ENCODE measurements at regions not wholly inside any gene's neighbourhood (a gene's known extent, or its start where the extent isn't known, plus 50 kb on each side); places are given as distances from the start of the nearest gene placed in this dataset.

- CTCF ChIA-PET = interaction anchor here (0.5 kb wide), 1 partner anchor 11 kb away, joined by 5 read pairs; no protein-coding TSS in a partner anchor
- intact Hi-C loops (cut with micrococcal nuclease) = no loop called here
These were observed 113.8 kb downstream of the CEP44 start for GRCh38 chr4:174397366-174398155.

GRCh38 chr4:174396599-174397110, 112.9 kb downstream of the CEP44 start:
- Histone ChIP-seq H3K4me2 (ENCODE audit: low read length) (no peak overlapping the region), H3K27ac (ENCODE audit: low read length) (no peak overlapping the region), H3K9me2 (replicated peaks; ENCODE audit: low read length) (no peaks in the 10 kb centered on the region), H3K79me2 (ENCODE audit: low read length) (no peaks in the 10 kb centered on the region), H3F3A (ENCODE audit: low read length, unreplicated experiment) (no peaks in the 10 kb centered on the region), H3K4me1 (ENCODE audit: insufficient read depth, low read length) (peaks cover 32% of the 10 kb centered on the region), H3K36me3 (ENCODE audit: low read depth, low read length) (no peaks in the 10 kb centered on the region), H3K4me3 (ENCODE audit: low read length) (no peak overlapping the region), H3K9ac (ENCODE audit: low read length) (no peak overlapping the region), H3K9me3 (ENCODE audit: low read length) (no peaks in the 10 kb centered on the region), H3K27me3 (ENCODE audit: low read length) (no peaks in the 10 kb centered on the region), H2AFZ (ENCODE audit: low read length) (no peak overlapping the region), H4K20me1 (ENCODE audit: low read length) (no peaks in the 10 kb centered on the region)
- ATAC-seq (no peak), DNase-seq (no peak)
- intact Hi-C loops (cut with micrococcal nuclease) = no loop called here
- POLR2A ChIA-PET (ENCODE audit: unreplicated experiment) = no interaction called here
- CTCF ChIA-PET = interaction anchor here (0.5 kb wide), 1 partner anchor 10 kb away, joined by 5 read pairs; no protein-coding TSS in a partner anchor
- no TSS peak for BruUV-seq (replicated peaks)
- TF ChIP-seq EZH2 (IDR thresholded peaks at IDR 0.05; ENCODE audit: low read length, unreplicated experiment) = no peak
- no peak for TF ChIP-seq EZH2phosphoT487 (IDR thresholded peaks at IDR 0.05; ENCODE audit: borderline replicate concordance, low read length)
- TF ChIP-seq CTCF (conservative IDR thresholded peaks at IDR 0.05; ENCODE audit: low read depth, low read length) = no peak

More at GRCh38 chr4:174397366-174398155, 113.8 kb downstream of the CEP44 start:
- TF ChIP-seq EZH2phosphoT487 (IDR thresholded peaks at IDR 0.05; ENCODE audit: borderline replicate concordance, low read length) (no peak), EZH2 (IDR thresholded peaks at IDR 0.05; ENCODE audit: low read length, unreplicated experiment) (no peak), CTCF (conservative IDR thresholded peaks at IDR 0.05; ENCODE audit: low read depth, low read length) (no peak)
- DNase-seq (no peak), ATAC-seq (no peak)
- H4K20me1 ChIP-seq (ENCODE audit: low read length) = no peaks in the 10 kb centered on the region
- H3K27me3 ChIP-seq (ENCODE audit: low read length) = no peaks in the 10 kb centered on the region
- no peaks in the 10 kb centered on the region for H3K9me3 ChIP-seq (ENCODE audit: low read length)
- peaks cover 41% of the 10 kb centered on the region for H3K4me1 ChIP-seq (ENCODE audit: insufficient read depth, low read length)
- no peaks in the 10 kb centered on the region for H3F3A ChIP-seq (ENCODE audit: low read length, unreplicated experiment)
- no peaks in the 10 kb centered on the region for H3K79me2 ChIP-seq (ENCODE audit: low read length)
- H3K27ac ChIP-seq (ENCODE audit: low read length) = no peak overlapping the region
- no peak overlapping the region for H2AFZ ChIP-seq (ENCODE audit: low read length)
- H3K4me3 ChIP-seq (ENCODE audit: low read length) = no peak overlapping the region
- no peak overlapping the region for H3K9ac ChIP-seq (ENCODE audit: low read length)
- H3K9me2 ChIP-seq (replicated peaks; ENCODE audit: low read length) = no peaks in the 10 kb centered on the region
- POLR2A ChIA-PET (ENCODE audit: unreplicated experiment) = no interaction called here
- no peak overlapping the region for H3K4me2 ChIP-seq (ENCODE audit: low read length)
- no peaks in the 10 kb centered on the region for H3K36me3 ChIP-seq (ENCODE audit: low read depth, low read length)
- no TSS peak for BruUV-seq (replicated peaks)

- Histone ChIP-seq H3K9me2 (replicated peaks; ENCODE audit: low read length) (no peaks in the 10 kb centered on the region), H3K4me2 (ENCODE audit: low read length) (peak overlapping the region; percentile 72), H4K20me1 (ENCODE audit: low read length) (no peaks in the 10 kb centered on the region), H3K9me3 (ENCODE audit: low read length) (no peaks in the 10 kb centered on the region), H3K9ac (ENCODE audit: low read length) (no peak overlapping the region), H3F3A (ENCODE audit: low read length, unreplicated experiment) (no peaks in the 10 kb centered on the region), H3K79me2 (ENCODE audit: low read length) (no peaks in the 10 kb centered on the region), H3K36me3 (ENCODE audit: low read depth, low read length) (no peaks in the 10 kb centered on the region), H3K27ac (ENCODE audit: low read length) (peak overlapping the region; percentile 84), H2AFZ (ENCODE audit: low read length) (no peak overlapping the region), H3K4me3 (ENCODE audit: low read length) (peak overlapping the region; percentile 35; the same call in 1 of the 2 replicates), H3K27me3 (ENCODE audit: low read length) (no peaks in the 10 kb centered on the region), H3K4me1 (ENCODE audit: insufficient read depth, low read length) (peaks cover 29% of the 10 kb centered on the region)
- DNase-seq (peak; percentile 67), ATAC-seq (peak; percentile 37; the same call in 1 of the 2 replicates)
- intact Hi-C loops (cut with micrococcal nuclease) = no loop called here
- ChIA-PET CTCF (no interaction called here), POLR2A (ENCODE audit: unreplicated experiment) (no interaction called here)
- no peak for TF ChIP-seq CTCF (conservative IDR thresholded peaks at IDR 0.05; ENCODE audit: low read depth, low read length)
- TF ChIP-seq EZH2phosphoT487 (IDR thresholded peaks at IDR 0.05; ENCODE audit: borderline replicate concordance, low read length) = no peak
- no peak for TF ChIP-seq EZH2 (IDR thresholded peaks at IDR 0.05; ENCODE audit: low read length, unreplicated experiment)
- BruUV-seq (replicated peaks) = no TSS peak
These were observed 111.2 kb downstream of the CEP44 start for GRCh38 chr4:174394915-174395314.

Data from PC-3 (cell line).